GM12878 (cell line): ENCODE measurements at regions not wholly inside any gene's neighbourhood (a gene's known extent, or its start where the extent isn't known, plus 50 kb on each side); places are given as distances from the start of the nearest gene placed in this dataset.

ENCODE experiments used
- ATF3 ChIP-seq: IDR thresholded peaks from 2 replicates; pipeline ENCODE4 v1.6.1; 2011; ENCODE audit warnings: low read depth, mild to moderate bottlenecking, low read length, moderate library complexity, borderline replicate concordance; ENCODE audit errors: extremely low read depth
- CHD1 ChIP-seq: IDR thresholded peaks from 2 replicates; pipeline ENCODE4 v1.6.1; 2012; ENCODE audit warnings: low read depth, low read length, improper control_type of control experiment
- CTCF ChIP-seq, 3 experiments: IDR thresholded peaks in 2 of 3; conservative IDR thresholded peaks in 1 of 3; 2 replicates each; pipeline ENCODE4 v1.5.1; 2011; ENCODE audit warnings: low read depth in 3 of 3, low read length in 3 of 3, mild to moderate bottlenecking in 3 of 3, control low read depth in 2 of 3, moderate library complexity in 2 of 3, inconsistent platforms in 1 of 3, mixed read lengths in 1 of 3; ENCODE audit not compliant: control insufficient read depth in 2 of 3, insufficient read depth in 1 of 3; ENCODE audit errors: extremely low read depth in 1 of 3
- EP300 ChIP-seq, 2 experiments: fragments of 150-350 bp in 1 of 2; IDR thresholded peaks; 2 replicates each; pipeline ENCODE4 v1.6.1; 2011 to 2012; ENCODE audit warnings: low read depth in 2 of 2, low read length in 2 of 2, borderline replicate concordance in 1 of 2, improper control_type of control experiment in 1 of 2, inconsistent platforms in 1 of 2; ENCODE audit not compliant: control insufficient read depth in 1 of 2
- ESRRA ChIP-seq: IDR thresholded peaks from 2 replicates; pipeline ENCODE4 v1.6.1; 2012; ENCODE audit warnings: mild to moderate bottlenecking, low read length, improper control_type of control experiment
- GABPA ChIP-seq: IDR thresholded peaks from 2 replicates; pipeline ENCODE4 v1.6.1; 2014; ENCODE audit warnings: antibody characterized with exemption, low read depth, mild to moderate bottlenecking, inconsistent platforms
- HCFC1 ChIP-seq: fragments of 150-350 bp; IDR thresholded peaks from 2 replicates; pipeline ENCODE4 v1.6.1; 2014; ENCODE audit warnings: low read length
- HDAC2 ChIP-seq: fragments of 200-600 bp; sonication (generic); IDR thresholded peaks from 2 replicates; pipeline ENCODE4 v1.6.1; 2017
- SREBF2 ChIP-seq: IDR thresholded peaks from 2 replicates; pipeline ENCODE4 v1.6.1; 2012; ENCODE audit warnings: mild to moderate bottlenecking, low read length
- STAT1 ChIP-seq: fragments of 450-650 bp; conservative IDR thresholded peaks from 2 replicates; pipeline ENCODE4 v1.6.1; 2014; ENCODE audit warnings: antibody characterized with exemption, mild to moderate bottlenecking
- TAF1 ChIP-seq: IDR thresholded peaks from 2 replicates; pipeline ENCODE4 v1.6.1; 2011; ENCODE audit warnings: mild to moderate bottlenecking, low read depth, low read length, borderline replicate concordance
- TBL1XR1 ChIP-seq: IDR thresholded peaks from 2 replicates; pipeline ENCODE4 v1.6.1; 2012; ENCODE audit warnings: low read depth, low read length, improper control_type of control experiment
- TF ChIP-seq, protein P1 (sequence below): IDR thresholded peaks from 2 replicates; pipeline ENCODE4 v1.6.1; 2011; ENCODE audit warnings: low read depth, low read length, improper control_type of control experiment, borderline replicate concordance

- TF ChIP-seq CTCF (IDR thresholded peaks at IDR 0.05 in 2 of 3, conservative IDR thresholded peaks at IDR 0.05 in 1 of 3; ENCODE audit: control insufficient read depth in 2 of 3, extremely low read depth in 1 of 3, insufficient read depth in 1 of 3, low read depth in 3 of 3, low read length in 3 of 3): no peak
- no peak for TF ChIP-seq GABPA
- TF ChIP-seq TAF1: no peak
- no peak for TF ChIP-seq HDAC2
- TF ChIP-seq EP300 (IDR thresholded peaks at IDR 0.05; ENCODE audit: borderline replicate concordance in 1 of 2, control insufficient read depth in 1 of 2, low read depth in 2 of 2, low read length in 2 of 2): no peak
- no peak for TF ChIP-seq SREBF2
- TF ChIP-seq CHD1: no peak
- TF ChIP-seq ATF3: no peak
- TF ChIP-seq ESRRA: no peak
- no peak for TF ChIP-seq TBL1XR1
- TF ChIP-seq STAT1: no peak
- no peak for TF ChIP-seq HCFC1
- TF ChIP-seq, protein P1, sequence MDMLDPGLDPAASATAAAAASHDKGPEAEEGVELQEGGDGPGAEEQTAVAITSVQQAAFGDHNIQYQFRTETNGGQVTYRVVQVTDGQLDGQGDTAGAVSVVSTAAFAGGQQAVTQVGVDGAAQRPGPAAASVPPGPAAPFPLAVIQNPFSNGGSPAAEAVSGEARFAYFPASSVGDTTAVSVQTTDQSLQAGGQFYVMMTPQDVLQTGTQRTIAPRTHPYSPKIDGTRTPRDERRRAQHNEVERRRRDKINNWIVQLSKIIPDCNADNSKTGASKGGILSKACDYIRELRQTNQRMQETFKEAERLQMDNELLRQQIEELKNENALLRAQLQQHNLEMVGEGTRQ: no peak
Observed at GRCh38 chr6:50467931-50468330, 245.4 kb upstream of the TFAP2D start.
